K562 (cell line): ENCODE measurements at regions not wholly inside any gene's neighbourhood (a gene's known extent, or its start where the extent isn't known, plus 50 kb on each side); places are given as distances from the start of the nearest gene placed in this dataset.

ENCODE experiments used
- CHD1 ChIP-seq: fragments of 200-600 bp; sonication (generic); IDR thresholded peaks from one replicate; pipeline ENCODE4 v1.6.1; 2012; ENCODE audit warnings: mild to moderate bottlenecking, moderate library complexity, low read length, inconsistent platforms
- E2F5 ChIP-seq: sonication (generic); formaldehyde crosslinking; IDR thresholded peaks from 2 replicates; pipeline ENCODE4 v1.8.0; 2022; ENCODE audit warnings: mild to moderate bottlenecking, missing genetic modification reagents
- EZH2 ChIP-seq: IDR thresholded peaks from 2 replicates; pipeline ENCODE4 v1.6.1; 2012; ENCODE audit warnings: low read depth, mild to moderate bottlenecking, inconsistent platforms, low read length, borderline replicate concordance
- HOXB6 ChIP-seq: fragments of 250-450 bp; sonication (Bioruptor Pico); IDR thresholded peaks from 2 replicates; pipeline ENCODE4 v1.5.1; 2022; ENCODE audit warnings: mild to moderate bottlenecking, borderline replicate concordance
- JUN ChIP-seq, 2 experiments: sonication (generic) in 1 of 2; formaldehyde crosslinking in 1 of 2; IDR thresholded peaks; 2 replicates each; pipeline versions ENCODE4 v1.6.1 to v1.8.0; 2012 to 2022; ENCODE audit warnings: borderline replicate concordance in 2 of 2, mild to moderate bottlenecking in 2 of 2, improper control_type of control experiment in 1 of 2, low read depth in 1 of 2, low read length in 1 of 2, missing genetic modification reagents in 1 of 2

- TF ChIP-seq E2F5 (CRISPR knock-in tag) = no peak
- no peak for TF ChIP-seq EZH2
- no peak for TF ChIP-seq HOXB6 (CRISPR knock-in tag)
- no peak for TF ChIP-seq JUN (IDR thresholded peaks at IDR 0.05; ENCODE audit: borderline replicate concordance, low read depth, low read length)
- no peak for TF ChIP-seq JUN (CRISPR knock-in tag; IDR thresholded peaks at IDR 0.05; ENCODE audit: borderline replicate concordance)
- no peak for TF ChIP-seq CHD1
Observed at GRCh38 chr1:30262158-30262557, 461.2 kb downstream of the MATN1 start.
